Hepatocyte (in vitro differentiated cells): ENCODE measurements at regions not wholly inside any gene's neighbourhood (a gene's known extent, or its start where the extent isn't known, plus 50 kb on each side); places are given as distances from the start of the nearest gene placed in this dataset.

ENCODE experiments used
- CTCF ChIP-seq: fragments of 200-600 bp; sonication (generic); IDR thresholded peaks from 2 replicates; pipeline ENCODE4 v1.5.1; 2016; ENCODE audit warnings: antibody characterized with exemption, mild to moderate bottlenecking; ENCODE audit not compliant: poor library complexity
- EZH2 ChIP-seq: fragments of 200-600 bp; sonication (generic); IDR thresholded peaks from 2 replicates; pipeline ENCODE4 v1.6.1; 2016; ENCODE audit warnings: antibody characterized with exemption, mild to moderate bottlenecking, borderline replicate concordance
- EZH2phosphoT487 ChIP-seq: fragments of 200-600 bp; sonication (generic); IDR thresholded peaks from one replicate; pipeline ENCODE4 v1.6.1; 2018; ENCODE audit warnings: antibody characterized with exemption, mild to moderate bottlenecking, low read depth, moderate library complexity; ENCODE audit not compliant: unreplicated experiment, severe bottlenecking

GRCh38 chrX:94560930-94561329, 886.9 kb downstream of the FAM133A start:
- TF ChIP-seq CTCF (no peak), EZH2phosphoT487 (no peak), EZH2 (no peak)
